GM19240 (cell line): ENCODE measurements at regions not wholly inside any gene's neighbourhood (a gene's known extent, or its start where the extent isn't known, plus 50 kb on each side); places are given as distances from the start of the nearest gene placed in this dataset.

Experiments
- DNase-seq: peaks from one replicate; pipeline ENCODE4 v3.0.0; 2011; ENCODE audit warnings: low spot score; ENCODE audit not compliant: insufficient read length

DNA sequence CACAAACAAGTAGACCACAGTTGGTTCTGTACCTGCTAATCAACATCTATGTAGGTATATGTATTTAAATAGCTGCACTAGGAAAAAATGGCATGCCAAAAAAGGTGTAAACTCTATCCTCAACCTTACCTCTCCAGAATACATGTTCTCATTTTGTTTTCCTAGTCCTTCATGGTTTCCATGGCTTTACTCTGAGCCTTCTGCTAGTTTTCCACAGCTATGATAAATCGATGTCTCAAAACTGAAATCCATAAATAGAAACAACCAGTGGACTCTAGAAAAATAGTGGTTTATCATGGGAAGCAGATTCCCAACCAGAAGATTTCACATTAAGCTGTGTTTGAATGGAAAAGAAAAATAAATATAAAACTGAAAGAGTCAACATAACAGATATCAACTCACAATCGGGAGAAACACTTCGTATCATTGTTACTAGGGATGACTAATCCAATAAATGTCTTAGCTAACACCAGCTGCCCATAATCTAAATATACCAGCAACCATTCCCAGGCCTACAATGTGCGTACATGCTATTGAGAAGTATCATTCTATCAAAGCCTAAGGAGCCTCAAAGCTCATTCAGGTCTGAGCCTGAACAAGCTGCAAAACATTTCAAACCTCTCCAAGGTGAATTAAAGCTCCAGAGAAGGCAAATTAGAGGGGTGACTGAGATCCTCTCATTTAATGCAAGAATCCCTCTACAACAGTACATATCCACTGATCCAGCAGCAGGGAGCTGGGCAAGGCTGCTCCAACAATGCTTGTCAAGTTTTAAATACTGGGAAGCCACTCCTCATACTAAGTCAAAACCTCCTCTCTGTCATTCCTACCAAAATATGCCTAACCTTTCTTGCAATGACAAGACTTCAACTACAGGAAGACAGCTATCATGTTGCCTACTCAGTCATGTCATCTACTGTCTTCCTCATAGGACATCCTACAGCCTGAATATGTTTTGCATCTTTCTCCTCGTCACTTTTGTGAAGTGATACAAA lies 90.2 kb downstream of the KCTD12 start:
- DNase-seq: no peak

DNA sequence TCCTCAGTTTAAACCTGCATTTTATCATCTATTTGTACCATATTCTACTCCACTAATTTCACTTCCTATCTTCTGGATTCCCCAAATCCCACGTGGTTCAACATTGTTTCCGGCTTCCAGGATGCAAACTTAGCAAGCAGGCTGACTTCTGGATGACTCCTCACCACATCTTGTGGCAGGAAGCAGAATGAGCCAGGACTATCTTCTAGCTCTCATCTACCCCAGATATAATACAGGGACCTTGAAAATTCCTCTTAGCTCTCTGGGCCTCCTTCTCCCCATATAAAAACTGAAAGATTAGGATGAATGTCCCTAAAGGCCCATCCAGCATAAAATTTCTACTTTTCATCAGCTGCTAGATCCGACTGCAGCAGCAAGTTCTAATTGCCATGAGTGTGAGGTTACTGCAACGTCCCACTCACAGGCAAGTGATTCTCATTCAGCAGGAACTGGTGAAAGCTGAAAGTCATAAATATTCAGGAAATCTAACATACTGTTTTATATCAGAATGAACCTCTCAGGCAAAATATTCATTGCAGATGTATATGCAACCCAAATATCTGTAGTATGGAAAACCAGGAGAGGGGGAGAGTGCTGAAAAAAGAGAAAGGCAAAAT lies 93.4 kb downstream of the KCTD12 start:
- no peak for DNase-seq

DNA sequence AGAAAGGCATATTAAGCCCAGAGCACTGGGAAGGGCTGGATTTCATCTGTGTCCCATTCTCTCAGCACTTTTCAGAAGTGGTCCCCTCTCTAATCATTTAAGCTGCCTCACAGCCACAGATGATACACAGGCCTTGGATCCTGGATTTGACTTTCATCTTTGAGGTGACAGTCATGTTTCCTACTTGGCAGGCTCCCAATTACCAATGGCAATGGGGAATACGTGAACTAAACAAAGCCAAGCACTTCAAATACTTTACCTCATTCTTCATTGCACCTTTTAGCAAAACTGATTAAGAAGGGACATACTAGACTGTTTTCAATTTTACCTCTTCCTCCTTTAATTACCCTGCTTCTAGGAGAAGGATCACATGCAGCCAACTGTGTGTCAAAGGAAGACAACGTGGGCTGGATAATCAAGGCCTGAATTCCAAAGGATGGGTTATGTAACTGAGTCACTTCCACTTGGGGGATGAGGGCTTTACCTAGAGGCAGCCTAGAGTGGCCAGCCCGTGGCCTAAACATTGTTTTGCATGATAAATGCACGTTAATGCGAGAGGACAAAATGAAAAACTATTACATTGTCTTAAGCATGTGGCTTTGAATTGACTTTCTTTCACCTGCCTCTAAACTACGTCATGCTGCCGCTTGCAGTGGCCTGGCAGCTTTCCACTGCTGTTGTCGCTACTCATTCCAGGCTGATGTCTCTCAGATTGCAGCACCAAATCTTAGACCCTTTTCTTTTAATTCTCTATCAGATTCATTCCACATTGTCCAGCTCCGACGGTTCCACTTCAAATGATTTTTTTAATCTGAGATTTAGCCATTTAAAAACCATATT lies 95.0 kb downstream of the KCTD12 start:
- no peak for DNase-seq

DNA sequence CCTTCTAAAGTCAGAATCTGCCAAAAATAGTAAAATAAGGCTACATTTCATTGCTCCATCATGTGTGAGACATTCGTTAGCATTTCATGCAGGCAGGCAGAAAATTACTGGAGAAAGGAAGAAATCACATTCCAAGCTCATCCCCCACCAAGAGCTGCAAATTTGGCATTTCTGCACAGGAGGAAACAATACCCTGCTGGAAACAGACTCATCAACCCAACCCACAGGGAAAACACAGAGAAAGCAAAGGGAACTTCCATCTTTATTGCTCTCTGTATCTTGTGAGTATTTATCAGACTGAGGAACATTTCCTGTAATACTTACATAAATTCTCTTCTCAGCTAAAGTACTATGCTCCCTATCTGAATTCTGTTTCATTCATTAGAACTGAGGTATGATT lies 95.7 kb downstream of the KCTD12 start:
- DNase-seq: no peak

DNA sequence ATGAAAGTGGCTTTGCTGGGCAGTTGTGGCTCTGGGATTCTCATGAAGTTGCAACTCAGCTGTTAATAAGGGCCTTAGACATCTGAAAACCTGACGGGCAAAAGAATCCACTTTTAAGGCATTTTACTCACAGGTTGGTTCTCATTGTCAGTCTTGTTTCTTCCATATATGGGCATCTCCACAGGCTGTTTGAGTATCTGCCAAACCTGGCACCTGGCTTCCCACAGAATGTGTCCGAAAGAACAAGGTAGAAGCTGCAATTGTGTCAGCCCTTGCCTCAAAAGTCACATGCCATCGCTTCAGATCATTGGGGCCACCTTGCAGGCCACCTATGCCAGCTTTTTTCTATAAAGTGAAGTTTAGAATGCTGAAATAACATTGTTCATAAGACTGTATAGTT lies 102.4 kb downstream of the KCTD12 start:
- DNase-seq: no peak

DNA sequence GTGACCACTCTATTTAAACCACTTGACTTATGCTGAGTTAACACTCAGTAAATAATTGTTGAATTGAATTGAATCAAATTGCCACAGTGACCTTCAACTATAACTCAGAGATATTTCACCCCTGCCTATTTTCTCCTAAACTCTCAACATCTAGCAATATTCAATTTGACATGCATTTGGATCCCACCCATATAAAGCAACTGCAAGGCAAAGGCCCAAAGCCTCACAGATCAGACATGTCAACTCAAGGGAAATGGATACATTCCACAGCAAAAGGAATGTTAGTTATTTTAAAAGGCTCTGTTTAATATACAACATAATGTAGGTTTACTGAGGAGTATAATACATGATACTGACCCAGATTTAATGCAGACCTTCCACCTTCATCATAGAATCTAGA lies 107.4 kb downstream of the KCTD12 start:
- DNase-seq: no peak

DNA sequence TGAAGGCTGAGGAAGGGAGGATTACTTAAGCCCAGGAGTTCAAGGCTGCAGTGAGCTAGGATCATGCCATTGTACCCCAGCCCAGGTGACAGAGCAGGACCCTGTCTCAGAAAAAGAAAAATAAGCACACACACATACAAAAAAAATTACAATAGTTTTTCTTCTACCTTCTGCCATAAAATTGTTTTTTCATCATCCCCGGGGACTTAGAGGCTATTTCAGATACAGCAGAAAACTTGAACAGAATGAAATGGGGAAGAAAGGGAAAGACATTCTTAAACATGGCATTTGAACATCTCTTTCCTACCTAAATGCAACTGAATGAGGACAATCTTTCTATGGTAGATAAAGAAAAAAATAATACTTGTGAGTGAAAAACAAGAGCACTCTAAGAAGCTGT lies 109.1 kb downstream of the KCTD12 start:
- no peak for DNase-seq

DNA sequence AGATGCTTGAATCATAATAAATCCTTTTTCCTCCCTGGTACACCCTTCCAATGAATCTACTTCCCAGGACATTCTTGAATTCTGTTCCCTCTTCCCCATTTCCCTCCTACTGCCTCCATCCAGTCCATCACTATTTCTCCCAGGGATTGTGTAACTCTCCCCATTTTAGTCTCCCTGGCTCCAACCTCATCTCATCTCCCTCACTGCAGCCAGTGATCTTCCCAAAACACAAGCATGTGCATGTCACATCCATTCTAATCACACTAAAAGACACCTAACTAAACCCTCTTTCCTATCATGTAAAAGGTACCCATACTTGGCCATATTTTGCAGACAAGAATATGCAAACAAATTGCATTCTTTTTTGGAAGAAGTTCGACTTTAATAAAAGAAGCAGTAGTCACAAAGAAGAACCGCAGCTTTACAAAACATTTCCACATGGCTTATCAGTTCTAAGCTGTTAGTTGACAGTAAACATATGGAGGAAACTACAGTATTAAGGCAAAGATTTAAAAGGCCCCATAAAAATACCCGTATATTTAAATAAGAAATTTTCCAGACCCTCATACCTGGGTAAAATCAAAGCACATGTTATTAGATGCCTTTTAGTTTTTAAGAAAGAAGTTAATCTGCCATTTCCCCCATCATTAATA lies 111.0 kb downstream of the KCTD12 start:
- DNase-seq: no peak

DNA sequence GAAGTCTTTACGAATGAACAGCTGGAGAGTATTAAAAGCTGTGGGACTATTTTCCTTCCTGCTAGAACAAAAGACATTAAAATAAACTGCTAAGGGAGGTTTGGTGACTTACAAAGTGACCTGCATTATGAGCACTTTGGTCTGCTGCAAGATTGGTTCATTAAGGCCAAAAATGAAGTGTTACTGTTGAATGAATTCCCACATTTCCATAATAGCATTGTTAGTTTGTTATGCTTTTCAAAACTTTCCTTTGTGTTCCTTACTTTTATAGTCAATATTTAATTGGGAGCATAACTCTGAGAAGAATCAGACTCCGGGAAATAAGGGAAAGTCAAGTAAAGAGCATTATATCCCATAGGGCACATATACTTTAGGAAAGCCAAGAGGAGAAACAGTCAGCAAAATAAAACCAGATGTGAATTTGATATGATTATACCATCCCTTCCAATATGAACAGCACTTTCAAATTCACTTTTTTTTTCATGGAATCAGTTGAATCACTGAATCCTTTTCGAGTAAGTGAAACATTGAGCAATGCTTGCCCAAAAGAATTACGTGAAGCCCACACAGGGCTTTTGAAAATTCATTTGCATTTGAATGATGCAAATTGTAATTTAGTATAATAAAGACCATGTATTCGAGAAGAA lies 112.6 kb downstream of the KCTD12 start:
- no peak for DNase-seq

DNA sequence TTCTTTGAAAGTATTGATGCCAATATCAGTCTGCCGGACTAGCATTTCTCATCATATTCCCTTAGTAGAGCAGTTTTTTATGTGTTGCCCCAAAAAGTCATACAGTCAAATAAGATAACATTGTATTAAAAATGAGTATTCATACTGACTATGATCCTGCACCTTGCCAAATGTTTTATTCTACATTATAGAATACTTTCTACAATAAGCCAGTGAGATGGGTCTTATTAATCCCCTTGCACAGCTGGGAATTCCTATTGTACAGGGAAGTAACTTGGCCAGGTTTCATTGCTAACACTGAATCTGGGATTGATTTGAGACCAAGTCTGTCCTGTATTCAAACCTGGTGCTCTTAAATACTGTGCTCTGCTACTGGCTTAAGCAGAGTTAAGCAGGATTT lies 114.0 kb downstream of the KCTD12 start:
- DNase-seq: no peak

DNA sequence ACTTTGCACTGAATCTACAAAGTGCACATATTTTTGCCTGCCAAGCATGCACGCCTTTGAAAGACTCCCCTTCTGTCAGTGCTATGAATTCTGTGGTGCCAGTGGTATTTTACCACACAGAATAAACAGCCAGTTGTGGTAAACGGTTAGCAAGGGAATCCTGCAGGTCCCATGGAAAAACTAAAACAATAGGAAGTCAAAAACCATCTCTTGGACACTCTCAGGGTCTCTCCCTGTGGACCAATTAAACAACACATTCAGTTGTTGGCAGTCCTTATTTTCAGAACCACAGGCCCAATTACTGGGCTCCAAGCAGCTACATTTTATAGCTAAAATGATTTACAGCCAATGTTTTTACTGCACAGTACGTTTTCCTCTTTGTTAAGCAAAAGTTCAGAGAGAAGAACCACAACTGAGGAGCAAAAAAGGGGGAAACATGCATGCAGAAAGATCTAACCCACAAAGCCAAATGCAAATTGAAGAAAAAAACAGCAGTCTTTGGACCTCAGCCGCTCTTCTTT lies 116.9 kb downstream of the KCTD12 start:
- no peak for DNase-seq

DNA sequence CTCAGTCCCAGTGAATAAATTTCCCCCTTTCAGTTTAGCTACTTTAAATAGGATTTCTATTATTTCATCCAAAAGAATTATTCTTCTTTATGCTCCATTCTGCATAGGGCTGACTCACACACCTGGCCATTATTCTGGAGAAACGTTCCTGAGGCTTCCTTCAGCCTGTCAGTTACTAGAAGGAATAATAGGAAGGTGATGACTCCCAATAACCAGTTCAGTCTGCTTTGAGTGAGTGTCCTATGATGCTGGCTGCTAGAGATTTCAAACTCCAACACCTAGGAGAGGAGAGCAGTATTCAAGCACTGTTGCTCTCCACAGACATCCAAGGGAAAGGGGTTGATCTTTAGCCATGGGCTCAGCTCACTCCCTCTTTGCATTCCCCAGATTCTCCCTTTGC lies 117.8 kb downstream of the KCTD12 start:
- no peak for DNase-seq

DNA sequence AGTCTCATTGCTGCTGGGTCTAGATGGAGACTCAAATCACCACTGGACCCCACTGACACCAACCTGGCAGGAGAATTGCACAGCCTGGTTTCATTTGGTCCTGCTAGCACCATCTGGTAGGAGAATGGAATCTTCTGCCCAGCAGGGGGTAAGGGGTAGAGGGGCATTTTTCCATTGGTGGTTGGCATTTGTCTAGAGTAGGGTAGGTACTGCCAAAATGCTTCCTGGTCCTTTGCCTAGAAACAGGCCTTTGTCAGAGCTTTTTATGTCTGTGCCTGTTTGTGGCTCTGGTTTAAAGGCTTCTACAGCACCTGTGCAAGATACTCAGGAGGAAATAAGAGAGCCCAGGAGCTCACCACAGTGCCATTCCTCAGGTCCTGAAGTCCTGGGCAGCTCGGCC lies 121.3 kb downstream of the KCTD12 start:
- no peak for DNase-seq

DNA sequence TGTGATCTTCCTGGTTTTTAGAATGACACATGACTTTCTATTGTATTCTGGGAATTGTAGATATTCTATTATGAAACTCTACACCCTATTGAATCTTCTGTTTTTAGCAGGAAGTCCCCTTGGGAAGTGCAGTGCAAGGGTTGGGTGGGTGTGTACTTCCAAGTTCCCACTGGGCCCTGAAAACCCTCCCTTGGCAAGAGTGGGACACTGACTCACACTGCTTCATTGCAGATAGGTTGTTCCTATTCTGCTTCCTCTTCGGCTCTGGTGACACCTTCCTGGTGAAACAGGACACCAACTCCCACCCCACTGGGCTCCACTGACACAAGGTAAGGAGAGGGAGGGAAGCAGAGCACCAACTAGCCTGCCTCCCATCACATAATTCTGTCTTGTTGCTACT lies 121.8 kb downstream of the KCTD12 start:
- no peak for DNase-seq

DNA sequence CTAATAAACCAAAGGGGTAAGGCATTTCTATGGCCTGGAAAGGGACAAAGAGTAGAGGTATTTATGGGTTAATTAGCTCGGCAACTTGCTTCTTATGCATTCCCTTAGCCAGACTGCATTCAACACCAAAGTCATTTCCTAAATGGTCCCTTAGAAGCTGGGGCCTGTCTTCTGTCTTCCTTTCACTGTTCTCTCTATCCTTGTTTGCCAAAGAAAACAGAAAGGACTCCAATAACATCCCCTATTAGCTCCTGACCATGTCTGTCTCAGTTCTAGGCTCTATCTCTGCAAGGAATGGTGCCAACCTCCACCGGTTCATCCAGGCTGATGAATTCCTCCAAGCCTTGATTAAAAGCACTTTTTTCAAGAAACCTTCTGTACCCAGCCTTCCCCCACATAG lies 123.5 kb downstream of the KCTD12 start:
- no peak for DNase-seq

DNA sequence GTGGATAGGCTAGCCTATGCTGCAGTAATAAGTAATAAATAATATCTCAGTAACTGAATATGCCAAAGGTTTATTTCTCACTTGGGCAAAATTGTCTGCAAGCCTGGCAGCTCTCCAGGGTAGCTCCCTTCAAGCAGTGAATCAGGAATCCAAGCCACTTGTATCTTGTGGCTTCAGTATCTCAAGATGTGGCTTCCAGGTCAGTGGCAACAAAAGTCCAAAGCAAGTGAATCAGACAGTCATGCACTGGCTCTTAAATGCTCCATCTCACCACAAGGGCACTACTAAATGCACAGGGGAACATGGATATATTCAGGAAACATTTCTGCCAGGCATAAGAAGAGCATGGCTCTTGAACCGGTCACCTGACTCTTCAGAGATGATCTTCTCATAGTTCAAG lies 126.3 kb downstream of the KCTD12 start:
- DNase-seq: no peak

DNA sequence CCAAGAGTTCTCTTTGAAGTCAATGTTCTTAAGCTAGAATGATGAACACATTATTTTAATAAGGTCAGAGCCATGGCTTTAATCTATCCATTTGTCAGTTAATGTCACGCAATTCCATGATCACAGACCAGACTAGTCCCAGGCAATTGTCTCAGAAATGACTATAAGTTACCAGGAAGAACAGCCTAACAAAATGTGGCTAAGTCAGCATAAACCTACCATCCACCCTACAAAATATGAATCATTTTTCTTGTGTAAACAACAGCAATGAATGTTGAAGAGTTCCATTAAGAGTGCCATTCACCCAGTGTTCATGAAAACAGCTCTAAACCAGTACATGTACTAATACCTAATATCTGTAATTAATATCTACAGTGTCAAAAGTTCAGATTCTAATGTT lies 127.5 kb downstream of the KCTD12 start:
- DNase-seq: no peak

DNA sequence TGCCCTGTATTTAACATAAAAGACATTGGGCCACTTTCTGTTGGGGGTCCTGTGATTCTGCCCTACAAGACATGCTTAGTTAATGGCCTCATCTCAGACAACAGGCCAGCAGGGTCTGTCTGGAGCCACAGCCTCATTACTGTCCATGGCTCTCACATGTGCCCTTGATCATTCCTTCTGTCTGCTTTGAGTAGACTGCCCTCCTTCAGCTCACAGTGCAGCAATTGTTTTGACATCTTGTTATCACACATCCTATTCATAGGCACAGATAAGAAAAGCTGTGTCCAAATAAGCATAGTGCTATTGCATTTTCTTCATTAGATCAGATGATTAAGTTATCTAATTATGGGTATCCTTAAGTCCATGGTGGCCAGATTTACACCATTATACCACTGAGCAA lies 127.9 kb downstream of the KCTD12 start:
- no peak for DNase-seq

DNA sequence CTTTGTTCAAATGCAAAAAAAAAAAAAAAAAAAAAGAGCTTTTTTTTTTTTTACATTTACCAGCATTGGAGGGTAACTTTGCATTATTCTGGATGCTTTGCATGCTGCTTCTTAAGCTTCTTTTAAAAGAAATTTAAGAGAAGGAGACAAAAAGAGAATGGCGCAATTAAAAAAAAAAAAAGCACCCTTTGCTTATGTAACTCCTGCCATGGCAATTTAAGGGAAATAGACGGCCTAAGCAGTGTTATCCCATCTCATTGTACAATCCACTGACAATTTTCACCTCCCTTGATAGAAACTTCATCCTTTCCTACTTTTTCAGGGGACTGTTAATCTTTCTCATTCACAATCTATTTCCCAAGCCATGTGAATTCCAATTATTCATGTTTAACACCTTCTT lies 129.8 kb downstream of the KCTD12 start:
- no peak for DNase-seq

DNA sequence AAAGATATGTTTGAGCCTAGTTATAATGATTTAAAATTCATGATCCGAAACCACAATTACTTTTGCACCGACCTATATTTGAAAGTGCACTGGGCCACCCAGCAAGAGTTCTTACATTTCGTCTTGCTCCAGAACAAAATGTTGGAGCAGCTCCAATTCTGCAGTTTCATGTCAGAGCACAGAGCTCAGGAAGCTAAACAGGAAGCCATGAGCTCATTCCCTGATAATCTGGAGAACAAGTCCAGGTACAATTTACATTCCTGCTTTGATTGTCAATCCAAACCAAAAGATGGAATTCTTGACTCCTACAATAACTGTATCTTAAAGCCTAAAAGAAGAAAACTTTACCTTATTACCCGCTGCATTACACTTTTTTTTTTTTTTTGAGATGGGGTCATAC lies 131.8 kb downstream of the KCTD12 start:
- no peak for DNase-seq

DNA sequence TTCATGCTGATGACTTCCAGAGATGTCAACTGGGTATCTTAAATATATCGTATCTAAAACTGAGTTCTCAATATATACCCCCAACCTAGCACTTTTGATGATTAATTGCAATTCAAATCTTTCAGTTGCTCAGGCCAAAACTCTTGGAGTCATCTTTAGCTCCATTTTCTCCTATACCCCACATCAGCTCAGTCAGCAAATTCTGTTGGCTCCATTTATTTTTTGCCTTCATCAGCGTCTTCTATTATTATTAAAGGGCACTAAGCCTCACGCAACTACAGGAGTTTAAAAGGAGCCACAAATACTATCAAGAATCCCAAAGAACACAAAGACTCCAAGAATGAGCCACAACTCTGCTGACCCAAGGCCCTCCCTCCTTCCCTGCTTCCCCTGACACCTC lies 134.9 kb downstream of the KCTD12 start:
- no peak for DNase-seq
